Progenitor cell of endocrine pancreas (in vitro differentiated cells): ENCODE measurements at regions not wholly inside any gene's neighbourhood (a gene's known extent, or its start where the extent isn't known, plus 50 kb on each side); places are given as distances from the start of the nearest gene placed in this dataset.
"Not testable (repeated sequence)": the region's sequence is repeated elsewhere in the genome, so short reads cannot be mapped to it uniquely, and the experiment has no call there.

ENCODE experiments used
- DNase-seq: peaks from one replicate; pipeline ENCODE4 v3.0.0; 2021; ENCODE audit warnings: low spot score; ENCODE audit not compliant: unreplicated experiment
- H3K27ac Mint-ChIP-seq: 2 replicates; pipeline ENCODE4 v1.8.0; 2021; ENCODE audit warnings: mild to moderate bottlenecking, moderate library complexity, mixed read lengths
- H3K27me3 Mint-ChIP-seq: 2 replicates; pipeline ENCODE4 v1.8.0; 2021; ENCODE audit warnings: mixed read lengths
- H3K36me3 Mint-ChIP-seq: 2 replicates; pipeline ENCODE4 v1.8.0; 2022; ENCODE audit warnings: mixed read lengths; ENCODE audit not compliant: insufficient read depth
- H3K4me1 Mint-ChIP-seq: 2 replicates; pipeline ENCODE4 v1.8.0; 2021; ENCODE audit warnings: low read depth, mixed read lengths
- H3K4me3 Mint-ChIP-seq: 2 replicates; pipeline ENCODE4 v1.8.0; 2021; ENCODE audit warnings: low read depth, mild to moderate bottlenecking, moderate library complexity, mixed read lengths
- H3K9me3 Mint-ChIP-seq: 2 replicates; pipeline ENCODE4 v1.8.0; 2021; ENCODE audit warnings: low read depth, mixed read lengths
- TF ChIP-seq, protein P1 (sequence below): fragments of 200-600 bp; sonication (generic); IDR thresholded peaks from one replicate; pipeline ENCODE4 v1.5.0; 2021; ENCODE audit warnings: antibody characterized with exemption, mild to moderate bottlenecking; ENCODE audit not compliant: unreplicated experiment

DNA sequence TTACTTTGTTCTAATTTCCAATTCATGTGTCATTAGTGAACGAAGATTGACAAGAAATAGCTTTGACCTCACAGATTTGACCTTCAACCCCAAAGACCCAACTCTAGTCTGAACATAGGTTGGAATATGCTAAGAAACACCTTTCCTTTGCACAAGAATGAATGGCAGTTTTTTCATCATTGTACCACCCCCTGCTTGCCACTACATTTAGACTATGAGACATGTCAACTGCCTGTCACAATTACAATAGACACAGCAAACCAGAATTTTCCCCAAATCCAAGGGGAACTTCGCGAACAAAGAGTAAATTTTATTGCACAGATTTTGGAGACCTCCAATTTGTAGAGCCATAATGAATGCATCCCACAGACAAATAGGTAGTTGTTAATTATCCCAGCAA, 535.4 kb downstream of the PRKD1 start:
- Mint-ChIP-seq H3K27ac (no peak overlapping the region), H3K4me1 (peaks cover 23% of the 10 kb centered on the region), H3K4me3 (no peak overlapping the region), H3K36me3 (no peaks in the 10 kb centered on the region), H3K9me3 (no peaks in the 10 kb centered on the region), H3K27me3 (no peaks in the 10 kb centered on the region)
- no peak for DNase-seq
- TF ChIP-seq, protein P1, sequence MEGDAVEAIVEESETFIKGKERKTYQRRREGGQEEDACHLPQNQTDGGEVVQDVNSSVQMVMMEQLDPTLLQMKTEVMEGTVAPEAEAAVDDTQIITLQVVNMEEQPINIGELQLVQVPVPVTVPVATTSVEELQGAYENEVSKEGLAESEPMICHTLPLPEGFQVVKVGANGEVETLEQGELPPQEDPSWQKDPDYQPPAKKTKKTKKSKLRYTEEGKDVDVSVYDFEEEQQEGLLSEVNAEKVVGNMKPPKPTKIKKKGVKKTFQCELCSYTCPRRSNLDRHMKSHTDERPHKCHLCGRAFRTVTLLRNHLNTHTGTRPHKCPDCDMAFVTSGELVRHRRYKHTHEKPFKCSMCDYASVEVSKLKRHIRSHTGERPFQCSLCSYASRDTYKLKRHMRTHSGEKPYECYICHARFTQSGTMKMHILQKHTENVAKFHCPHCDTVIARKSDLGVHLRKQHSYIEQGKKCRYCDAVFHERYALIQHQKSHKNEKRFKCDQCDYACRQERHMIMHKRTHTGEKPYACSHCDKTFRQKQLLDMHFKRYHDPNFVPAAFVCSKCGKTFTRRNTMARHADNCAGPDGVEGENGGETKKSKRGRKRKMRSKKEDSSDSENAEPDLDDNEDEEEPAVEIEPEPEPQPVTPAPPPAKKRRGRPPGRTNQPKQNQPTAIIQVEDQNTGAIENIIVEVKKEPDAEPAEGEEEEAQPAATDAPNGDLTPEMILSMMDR, result no peak

DNA sequence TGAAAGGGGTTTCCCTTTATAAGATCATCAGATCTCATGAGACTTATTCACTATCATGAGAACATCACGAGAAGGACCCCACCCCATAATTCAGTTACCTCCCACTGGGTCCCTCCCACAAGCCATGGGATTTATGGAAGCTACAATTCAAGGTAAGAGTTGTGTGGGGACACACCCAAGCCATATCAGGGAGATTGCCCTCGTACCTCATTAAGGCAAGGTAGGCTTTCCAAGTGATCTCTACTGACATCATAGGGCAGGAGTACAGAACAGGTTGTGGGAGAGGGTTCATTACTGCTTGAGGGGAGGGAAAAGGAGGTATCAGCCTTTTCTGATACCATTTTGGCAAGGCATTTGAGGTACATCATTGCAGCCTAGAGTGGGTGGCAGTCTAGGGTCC, 524.6 kb downstream of the PRKD1 start:
- Mint-ChIP-seq H3K4me3 (no peak overlapping the region), H3K4me1 (no peaks in the 10 kb centered on the region), H3K36me3 (peaks cover 3% of the 10 kb centered on the region), H3K27ac (no peak overlapping the region), H3K27me3 (no peaks in the 10 kb centered on the region), H3K9me3 (peaks cover 14% of the 10 kb centered on the region)
- no peak for DNase-seq
- TF ChIP-seq, protein P1, result no peak

DNA sequence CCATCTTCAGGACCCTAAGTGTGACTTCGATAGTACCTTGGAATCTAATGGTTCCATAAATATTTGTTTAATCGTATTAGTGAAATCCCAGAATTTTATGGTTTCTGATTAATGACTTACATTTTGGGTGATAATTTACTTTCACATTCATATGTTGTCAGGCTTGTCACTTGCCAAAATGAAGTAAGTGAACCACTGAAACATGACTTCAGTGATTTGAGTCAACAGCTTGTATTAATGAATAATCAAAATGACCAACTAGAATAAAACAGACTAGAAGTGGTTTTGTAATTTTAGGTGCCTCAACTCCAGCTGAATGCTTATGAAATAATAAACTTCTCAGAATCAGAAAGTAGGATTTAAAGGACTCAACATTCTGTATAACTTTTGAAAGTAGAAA, 517.1 kb downstream of the PRKD1 start:
- Mint-ChIP-seq H3K27ac (no peak overlapping the region), H3K36me3 (peaks cover 7% of the 10 kb centered on the region), H3K9me3 (peaks cover 16% of the 10 kb centered on the region), H3K27me3 (no peaks in the 10 kb centered on the region), H3K4me3 (no peak overlapping the region), H3K4me1 (peaks cover 8% of the 10 kb centered on the region)
- no peak for DNase-seq
- TF ChIP-seq, protein P1, result no peak

DNA sequence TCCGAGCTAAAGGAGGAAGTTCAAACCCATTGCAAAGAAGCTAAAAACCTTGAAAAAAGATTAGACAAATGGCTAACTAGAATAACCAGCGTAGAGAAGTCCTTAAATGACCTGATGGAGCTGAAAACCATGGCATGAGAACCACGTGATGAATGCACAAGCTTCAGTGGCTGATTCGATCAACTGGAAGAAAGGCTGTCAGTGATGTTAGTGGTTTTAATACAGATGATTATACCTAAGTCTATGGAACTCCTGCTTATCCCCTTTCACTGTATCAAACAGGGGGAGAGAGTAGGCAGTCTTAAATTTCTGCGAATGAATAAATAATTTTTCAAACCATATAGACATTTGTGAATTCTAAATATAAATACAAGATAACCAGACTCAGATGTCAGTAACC, 512.7 kb downstream of the PRKD1 start:
- H3K4me3 Mint-ChIP-seq, result not testable (repeated sequence)

DNA sequence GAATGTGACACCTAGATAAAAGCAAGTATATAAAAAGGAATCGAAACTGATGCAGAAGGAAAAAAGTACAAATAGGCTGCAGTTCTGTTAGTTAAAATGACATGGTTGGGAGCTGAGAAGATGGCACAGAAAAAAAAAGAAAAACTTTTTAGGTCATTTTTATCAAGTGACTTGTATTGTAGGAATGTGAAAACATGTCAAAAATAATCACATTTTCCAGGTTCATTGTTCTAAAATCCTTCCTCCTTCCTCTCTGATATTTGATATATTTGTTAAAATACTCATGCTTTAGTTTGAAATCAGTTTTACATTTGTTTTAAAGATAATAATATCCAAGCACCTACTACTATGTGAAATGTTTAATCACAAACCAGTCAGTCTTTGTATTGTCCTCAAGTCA, 507.9 kb downstream of the PRKD1 start:
- Mint-ChIP-seq H3K27ac (no peak overlapping the region), H3K4me3 (no peak overlapping the region), H3K27me3 (no peaks in the 10 kb centered on the region), H3K36me3 (no peaks in the 10 kb centered on the region), H3K9me3 (no peaks in the 10 kb centered on the region), H3K4me1 (no peaks in the 10 kb centered on the region)
- no peak for DNase-seq
- TF ChIP-seq, protein P1, result no peak

More for the DNA sequence above, 512.7 kb downstream of the PRKD1 start:
- not testable (repeated sequence) for H3K9me3 Mint-ChIP-seq, DNase-seq, H3K36me3 Mint-ChIP-seq, H3K4me1 Mint-ChIP-seq, H3K27ac Mint-ChIP-seq, H3K27me3 Mint-ChIP-seq

DNA sequence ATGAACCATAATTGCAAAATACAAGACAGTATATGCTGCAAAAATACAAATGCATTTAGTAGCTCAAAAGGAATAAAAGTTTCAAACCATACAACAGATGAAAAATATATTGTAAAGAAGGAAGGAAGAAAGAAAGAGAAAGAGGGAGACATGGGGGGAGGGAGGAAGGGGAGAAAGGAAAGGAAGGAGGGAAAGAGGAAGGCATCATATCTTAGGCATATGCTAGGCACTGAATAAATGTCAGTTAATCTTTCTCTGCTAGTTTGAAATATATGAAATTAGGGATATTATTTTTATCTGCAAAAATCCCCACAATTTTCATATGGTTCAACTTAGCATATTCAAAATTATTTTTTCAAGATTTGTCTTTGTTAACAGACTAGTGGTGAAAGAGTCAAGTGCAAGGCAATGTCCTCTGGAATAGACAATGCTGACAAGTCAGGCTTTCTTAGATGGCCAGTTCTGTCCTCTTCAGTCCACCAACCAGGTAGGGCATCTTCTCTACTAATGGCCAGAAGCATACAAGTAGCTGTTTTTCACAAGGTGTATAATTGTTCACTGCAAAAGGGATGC, 506.4 kb downstream of the PRKD1 start:
- Mint-ChIP-seq H3K9me3 (no peaks in the 10 kb centered on the region), H3K27me3 (no peaks in the 10 kb centered on the region), H3K27ac (no peak overlapping the region), H3K4me1 (no peaks in the 10 kb centered on the region), H3K36me3 (no peaks in the 10 kb centered on the region), H3K4me3 (no peak overlapping the region)
- TF ChIP-seq, protein P1, result no peak
- DNase-seq, result no peak
